Skeletal muscle satellite cell (primary cell): ENCODE measurements at regions not wholly inside any gene's neighbourhood (a gene's known extent, or its start where the extent isn't known, plus 50 kb on each side); places are given as distances from the start of the nearest gene placed in this dataset. TPM values are rescaled to one million over a fixed set of nuclear protein-coding genes. Genes with fewer than 3 reads are reported as not detected.

ENCODE experiments used
- H3K27me3 ChIP-seq: 2 replicates; pipeline ENCODE4 v1.7.0; 2013; ENCODE audit warnings: low read length; ENCODE audit not compliant: control insufficient read depth, insufficient read depth
- H3K36me3 ChIP-seq: 2 replicates; pipeline ENCODE4 v1.7.0; 2013; ENCODE audit warnings: mild to moderate bottlenecking, control low read depth, low read length; ENCODE audit not compliant: insufficient read depth
- H3K4me1 ChIP-seq: 2 replicates; pipeline ENCODE4 v1.7.0; 2013; ENCODE audit warnings: low read length; ENCODE audit not compliant: control insufficient read depth, insufficient read depth
- H3K4me2 ChIP-seq: 2 replicates; pipeline ENCODE4 v1.7.0; 2013; ENCODE audit warnings: mild to moderate bottlenecking, low read length
- H3K4me3 ChIP-seq: 2 replicates; pipeline ENCODE4 v1.7.0; 2013; ENCODE audit warnings: low read length
- H3K9ac ChIP-seq: 2 replicates; pipeline ENCODE4 v1.7.0; 2013; ENCODE audit warnings: mild to moderate bottlenecking, low read depth, low read length, moderate library complexity
- H3K9me3 ChIP-seq: replicated peaks from 2 replicates; pipeline ENCODE4 v1.7.0; 2013; ENCODE audit warnings: mild to moderate bottlenecking, control low read depth, low read length
- small RNA-seq: library from RNA; depleted of rRNA; stranded (forward); fragments of <200 nt; gene quantifications from one replicate; pipeline ENCODE3, GENCODE V24; 2012

- H3K4me3 ChIP-seq, result no peak overlapping the region
- H3K36me3 ChIP-seq, result peaks cover 44% of the 10 kb centered on the region
- H3K9ac ChIP-seq, result no peak overlapping the region
- H3K4me1 ChIP-seq, result no peaks in the 10 kb centered on the region
- no peak overlapping the region for H3K4me2 ChIP-seq
- H3K9me3 ChIP-seq, result no peaks in the 10 kb centered on the region
- no peaks in the 10 kb centered on the region for H3K27me3 ChIP-seq
Measured at GRCh38 chr1:77632216-77632615, 50.2 kb downstream of the ZZZ3 start.

GRCh38 chr1:77631751-77632150, 50.7 kb downstream of the ZZZ3 start:
- no peak overlapping the region for H3K9ac ChIP-seq
- H3K4me3 ChIP-seq, result no peak overlapping the region
- H3K36me3 ChIP-seq, result peaks cover 44% of the 10 kb centered on the region
- H3K4me1 ChIP-seq, result no peaks in the 10 kb centered on the region
- H3K4me2 ChIP-seq, result no peak overlapping the region
- no peaks in the 10 kb centered on the region for H3K27me3 ChIP-seq
- no peaks in the 10 kb centered on the region for H3K9me3 ChIP-seq

- peaks cover 47% of the 10 kb centered on the region for H3K36me3 ChIP-seq
- H3K4me1 ChIP-seq, result no peaks in the 10 kb centered on the region
- H3K9ac ChIP-seq, result no peak overlapping the region
- no peak overlapping the region for H3K4me2 ChIP-seq
- H3K9me3 ChIP-seq, result no peaks in the 10 kb centered on the region
- H3K27me3 ChIP-seq, result no peaks in the 10 kb centered on the region
- no peak overlapping the region for H3K4me3 ChIP-seq
Measured at GRCh38 chr1:77631302-77631701, 51.2 kb downstream of the ZZZ3 start.

GRCh38 chr1:77627978-77628570, 54.4 kb downstream of the ZZZ3 start:
- Histone ChIP-seq H3K4me3 (no peak overlapping the region), H3K9ac (no peak overlapping the region), H3K4me2 (no peak overlapping the region), H3K4me1 (peaks cover 3% of the 10 kb centered on the region), H3K36me3 (peaks cover 50% of the 10 kb centered on the region), H3K27me3 (no peaks in the 10 kb centered on the region), H3K9me3 (no peaks in the 10 kb centered on the region)

GRCh38 chr1:77625250-77625649, 57.2 kb downstream of the ZZZ3 start:
- H3K4me2 ChIP-seq, result no peak overlapping the region
- no peaks in the 10 kb centered on the region for H3K27me3 ChIP-seq
- no peak overlapping the region for H3K4me3 ChIP-seq
- peaks cover 40% of the 10 kb centered on the region for H3K36me3 ChIP-seq
- H3K4me1 ChIP-seq, result peaks cover 3% of the 10 kb centered on the region
- no peak overlapping the region for H3K9ac ChIP-seq
- H3K9me3 ChIP-seq, result no peaks in the 10 kb centered on the region

GRCh38 chr1:77624102-77624501, 58.4 kb downstream of the ZZZ3 start:
- H3K4me3 ChIP-seq, result no peak overlapping the region
- no peaks in the 10 kb centered on the region for H3K27me3 ChIP-seq
- peaks cover 3% of the 10 kb centered on the region for H3K4me1 ChIP-seq
- H3K9me3 ChIP-seq, result no peaks in the 10 kb centered on the region
- no peak overlapping the region for H3K9ac ChIP-seq
- peaks cover 38% of the 10 kb centered on the region for H3K36me3 ChIP-seq
- H3K4me2 ChIP-seq, result no peak overlapping the region

- H3K36me3 ChIP-seq, result peaks cover 35% of the 10 kb centered on the region
Measured at GRCh38 chr1:77623066-77623465, 59.4 kb downstream of the ZZZ3 start.

GRCh38 chr1:77620273-77620672, 62.2 kb downstream of the ZZZ3 start:
- Histone ChIP-seq H3K9me3 (no peaks in the 10 kb centered on the region), H3K4me3 (no peak overlapping the region), H3K4me2 (no peak overlapping the region), H3K4me1 (peaks cover under 1% of the 10 kb centered on the region), H3K27me3 (no peaks in the 10 kb centered on the region), H3K36me3 (peaks cover 40% of the 10 kb centered on the region), H3K9ac (no peak overlapping the region)

More at GRCh38 chr1:77623066-77623465, 59.4 kb downstream of the ZZZ3 start:
- no peak overlapping the region for H3K9ac ChIP-seq
- peaks cover 3% of the 10 kb centered on the region for H3K4me1 ChIP-seq
- H3K4me2 ChIP-seq, result no peak overlapping the region
- no peaks in the 10 kb centered on the region for H3K9me3 ChIP-seq
- H3K4me3 ChIP-seq, result no peak overlapping the region
- H3K27me3 ChIP-seq, result no peaks in the 10 kb centered on the region

- Histone ChIP-seq H3K4me2 (no peak overlapping the region), H3K9ac (no peak overlapping the region), H3K9me3 (peaks cover 6% of the 10 kb centered on the region), H3K36me3 (peaks cover 8% of the 10 kb centered on the region), H3K4me3 (no peak overlapping the region), H3K27me3 (no peaks in the 10 kb centered on the region), H3K4me1 (no peaks in the 10 kb centered on the region)
Measured at GRCh38 chr1:77614037-77614436, 68.4 kb downstream of the ZZZ3 start.

Small RNA genes in the stretch of these regions (small RNA-seq; reads per million reads assigned to genes)
- gene RNA5SP20, result not detected
